Colon (tissue), 2 donors: ENCODE measurements at regions not wholly inside any gene's neighbourhood (a gene's known extent, or its start where the extent isn't known, plus 50 kb on each side); places are given as distances from the start of the nearest gene placed in this dataset.

ENCODE experiments used
- FAIRE-seq: peaks from 2 replicates; lab custom pipeline; 2012; peaks lifted over from hg19 to GRCh38; lab: Jason Lieb, UNC
- donor health status: control.
- donor health status: control.

GRCh38 chr20:10771435-10772140 lies 97.8 kb upstream of the JAG1 start:
- no peak for FAIRE-seq

- no peak for FAIRE-seq
Measured at GRCh38 chr20:10774357-10774943, 100.7 kb upstream of the JAG1 start.

DNA sequence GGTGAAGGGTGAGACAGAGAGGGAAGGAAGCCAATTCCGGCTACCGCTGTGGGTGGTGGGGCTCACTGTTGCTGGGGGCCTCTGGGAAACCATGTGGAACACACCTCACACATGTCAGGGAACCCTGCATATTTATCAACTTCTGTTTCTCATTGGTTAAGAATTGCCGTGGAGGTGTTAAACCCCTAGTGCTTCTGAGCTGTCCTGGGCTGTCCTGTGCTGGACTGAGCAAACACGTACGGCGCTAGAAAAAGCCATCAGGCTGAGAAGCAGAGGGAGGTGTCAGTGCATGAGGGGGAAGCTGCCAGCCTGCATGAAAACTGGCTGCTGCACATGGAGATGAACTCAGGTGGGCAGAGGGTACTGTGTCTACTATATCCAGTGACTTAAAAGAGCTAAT lies 103.9 kb upstream of the JAG1 start:
- FAIRE-seq = no peak

GRCh38 chr20:10779911-10780310 lies 106.1 kb upstream of the JAG1 start:
- FAIRE-seq = no peak

- FAIRE-seq = no peak
Measured at GRCh38 chr20:10780901-10781300, 107.1 kb upstream of the JAG1 start.

GRCh38 chr20:10781526-10781925 lies 107.7 kb upstream of the JAG1 start:
- FAIRE-seq = no peak

DNA sequence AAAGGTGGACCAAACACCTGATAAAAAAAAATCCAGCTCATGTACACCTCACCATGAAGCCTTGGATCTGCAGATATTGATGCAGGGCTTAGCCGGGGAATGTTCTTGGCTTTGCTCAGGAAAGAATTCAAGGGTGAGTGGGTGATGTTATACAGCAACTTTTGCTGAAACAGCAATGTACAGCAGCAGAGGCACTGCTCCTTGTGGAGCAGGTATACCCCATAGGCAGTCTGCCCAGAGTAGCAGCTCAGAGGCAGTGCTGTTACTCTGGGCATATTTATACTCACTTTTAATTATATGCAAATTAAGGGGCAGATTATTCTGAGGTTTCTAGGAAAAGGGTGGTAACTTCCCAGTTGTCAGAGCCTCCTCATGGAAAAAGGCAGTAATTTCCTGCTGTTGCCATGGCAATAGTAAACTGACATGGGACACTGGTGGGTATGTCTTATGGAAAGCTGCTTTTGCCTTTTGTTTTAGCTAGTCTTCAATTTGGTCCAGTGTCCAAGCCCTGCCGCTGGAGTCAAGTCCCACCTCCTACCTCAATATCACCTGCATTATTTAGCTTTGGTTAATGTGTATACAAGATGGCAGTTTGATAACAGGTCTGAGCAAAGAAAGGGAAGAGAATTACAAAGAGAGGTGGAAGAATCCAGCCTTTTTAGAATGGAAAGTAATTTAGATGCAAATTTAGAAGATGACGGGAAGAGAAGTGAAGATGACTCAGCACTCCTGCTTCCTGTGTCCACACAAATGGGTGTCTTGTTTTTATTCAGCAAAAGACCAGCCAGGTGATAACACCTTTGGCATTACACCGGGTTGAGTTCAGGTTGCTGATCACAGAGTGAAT lies 110.1 kb upstream of the JAG1 start:
- no peak for FAIRE-seq

DNA sequence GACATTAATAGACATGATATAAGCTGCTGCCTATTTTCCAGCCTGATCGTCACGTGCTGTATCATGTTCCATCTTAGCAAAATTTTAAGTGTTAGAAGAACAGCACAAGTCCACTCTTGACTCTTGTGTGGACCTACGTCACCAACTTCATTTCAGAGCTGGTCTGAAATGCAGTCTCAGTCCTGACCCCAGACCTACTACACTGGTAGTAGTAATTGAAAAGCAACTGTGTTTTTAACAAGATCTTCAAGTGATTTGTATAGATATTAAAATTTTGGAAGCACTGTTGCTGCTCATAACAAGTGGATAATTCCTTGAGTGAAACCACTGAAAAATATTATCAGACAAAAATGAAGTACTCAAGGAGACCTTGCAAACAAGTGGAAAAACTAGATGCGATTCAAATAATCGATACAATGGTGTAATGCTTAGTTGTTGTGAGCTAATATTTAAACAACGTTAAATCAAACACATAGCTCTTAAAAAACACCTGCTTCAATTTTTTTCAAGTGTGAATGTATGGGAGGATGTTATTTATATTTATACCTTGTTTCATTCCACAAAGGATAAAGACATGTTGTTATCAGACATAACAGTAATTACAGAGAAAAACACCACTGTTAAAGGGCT lies 110.9 kb upstream of the JAG1 start:
- FAIRE-seq = no peak

DNA sequence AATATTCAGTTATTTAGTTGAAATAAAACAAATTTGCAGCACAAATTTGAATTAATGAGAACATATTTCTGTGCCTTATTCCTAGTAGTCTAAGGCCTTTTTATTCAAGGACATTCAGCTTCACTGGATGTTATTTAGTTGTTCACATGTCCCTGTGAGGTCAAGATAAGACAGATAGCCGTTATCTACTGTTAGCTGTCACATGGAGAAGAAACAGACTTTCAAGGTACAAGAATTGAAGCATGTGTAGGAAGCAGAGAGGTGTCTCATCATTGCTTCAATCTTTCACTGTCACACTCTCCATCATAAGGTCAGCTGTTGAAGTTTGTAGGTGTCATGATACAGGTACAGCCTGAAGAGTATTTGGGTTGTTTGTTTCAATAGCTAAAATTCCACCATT lies 112.9 kb upstream of the JAG1 start:
- FAIRE-seq = no peak

GRCh38 chr20:10788055-10788454 lies 114.3 kb upstream of the JAG1 start:
- no peak for FAIRE-seq

DNA sequence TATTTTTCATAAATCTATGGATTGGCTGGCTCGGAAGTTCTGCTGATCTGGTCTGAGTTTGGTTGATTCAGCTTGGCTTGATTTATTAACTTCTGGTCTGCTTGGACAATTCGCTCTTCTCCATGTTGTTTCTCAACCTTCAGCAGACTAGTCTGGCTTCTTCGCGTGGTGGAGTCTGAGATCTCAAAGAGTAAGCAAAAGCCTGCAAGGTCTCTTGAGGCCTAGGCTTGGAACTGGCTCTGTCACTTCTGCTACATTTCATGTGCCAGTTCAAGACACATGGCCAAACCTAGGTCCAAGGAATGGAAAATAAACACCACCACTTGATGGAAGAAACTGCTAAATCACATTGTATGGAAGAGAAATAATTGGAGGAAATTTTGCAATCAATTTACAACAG lies 115.1 kb upstream of the JAG1 start:
- no peak for FAIRE-seq

GRCh38 chr20:10789386-10789785 lies 115.6 kb upstream of the JAG1 start:
- no peak for FAIRE-seq

DNA sequence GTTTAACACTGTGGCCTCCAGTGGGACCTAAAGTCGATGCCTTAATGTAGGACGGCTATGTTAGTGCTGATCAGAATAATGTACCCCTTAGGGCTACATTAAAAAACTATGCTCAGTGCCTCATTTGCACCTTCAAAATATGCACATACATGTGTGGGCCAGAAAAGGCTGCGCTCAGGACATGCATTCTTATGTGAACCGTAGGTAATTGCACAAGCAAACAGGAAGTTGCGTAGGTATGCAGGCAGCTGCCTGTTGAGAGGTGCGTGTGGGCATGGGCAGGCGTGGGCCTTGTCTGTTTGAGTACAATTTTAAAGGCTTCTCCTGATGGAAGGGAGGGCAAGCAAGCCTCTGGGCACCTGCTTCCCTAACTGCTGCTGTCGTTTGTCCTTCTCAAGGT lies 116.2 kb upstream of the JAG1 start:
- no peak for FAIRE-seq

DNA sequence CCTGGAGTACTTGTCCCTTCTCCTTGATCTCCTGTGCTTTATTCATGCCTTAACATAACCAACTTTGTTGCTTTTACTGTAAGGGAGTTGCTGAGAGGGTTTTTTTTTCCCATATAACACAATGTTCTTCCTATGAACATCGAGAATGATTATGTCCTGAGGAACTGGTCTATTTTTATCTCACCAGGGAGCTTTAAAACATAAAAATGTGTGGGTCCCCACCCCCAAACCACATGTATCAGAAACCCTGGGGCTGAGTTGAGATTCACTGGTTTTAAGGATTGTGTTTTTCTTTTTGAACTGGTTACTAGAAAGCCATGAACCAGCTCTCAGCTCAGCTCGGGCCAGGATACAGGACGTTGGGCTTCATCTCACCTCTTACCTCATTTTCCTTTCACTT lies 118.5 kb upstream of the JAG1 start:
- FAIRE-seq = no peak

- no peak for FAIRE-seq
Measured at GRCh38 chr20:10793766-10794165, 120.0 kb upstream of the JAG1 start.

DNA sequence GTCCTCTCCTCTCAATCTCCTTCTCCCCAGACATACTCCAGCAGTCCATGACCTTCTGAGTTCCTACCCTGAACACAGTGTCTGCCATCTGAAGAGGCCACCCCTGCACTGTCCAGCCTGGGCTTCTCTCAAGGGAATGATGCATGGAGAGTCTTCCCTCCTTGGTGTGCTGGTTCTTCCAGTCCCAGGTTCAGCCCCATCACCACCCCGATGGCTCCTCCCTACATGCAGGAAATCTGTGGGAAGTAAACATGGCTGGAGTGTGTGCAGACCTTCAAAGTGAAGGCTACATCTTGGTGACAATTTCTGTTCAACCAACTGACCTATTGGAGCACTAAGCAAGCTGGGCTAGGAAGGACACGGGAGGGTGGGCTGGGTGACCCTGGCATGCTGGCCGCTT lies 121.0 kb upstream of the JAG1 start:
- no peak for FAIRE-seq

DNA sequence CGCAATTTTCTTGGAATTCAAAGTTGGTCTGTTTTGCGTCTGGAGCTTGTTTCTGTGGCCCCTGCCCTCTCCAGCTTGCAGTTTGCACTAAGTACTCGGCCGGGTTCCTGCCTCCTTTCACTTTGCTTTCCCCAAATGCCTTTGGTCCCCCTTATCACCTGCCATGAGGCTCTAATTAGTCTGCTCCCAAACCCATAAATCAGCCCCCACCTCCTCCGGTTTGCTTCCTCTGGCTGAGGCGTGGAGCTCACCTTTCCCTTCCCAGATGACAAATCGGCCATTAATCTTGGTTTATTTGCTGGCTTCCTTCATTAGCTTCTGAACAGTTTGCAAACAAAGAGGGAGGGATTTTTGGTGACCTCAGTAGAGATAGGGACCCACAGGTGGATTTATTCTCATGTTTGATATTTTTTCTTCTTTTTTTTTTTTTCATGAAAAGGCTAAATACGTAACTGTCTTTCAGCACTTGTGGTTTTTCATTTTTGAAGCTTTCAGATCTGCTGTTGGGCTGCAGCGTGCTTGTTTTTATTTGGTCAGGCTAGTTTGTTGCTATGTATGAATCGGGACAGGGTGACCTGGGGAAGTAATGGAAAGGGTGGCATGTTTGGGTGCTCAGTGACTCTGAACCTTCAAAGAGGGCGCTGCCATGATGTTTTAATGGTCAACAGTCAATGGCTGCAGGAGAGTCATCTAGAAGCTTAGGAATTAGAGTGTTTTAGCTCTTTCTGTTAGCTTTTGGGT lies 121.7 kb upstream of the JAG1 start:
- FAIRE-seq = no peak

- no peak for FAIRE-seq
Measured at GRCh38 chr20:10798811-10799210, 125.0 kb upstream of the JAG1 start.

DNA sequence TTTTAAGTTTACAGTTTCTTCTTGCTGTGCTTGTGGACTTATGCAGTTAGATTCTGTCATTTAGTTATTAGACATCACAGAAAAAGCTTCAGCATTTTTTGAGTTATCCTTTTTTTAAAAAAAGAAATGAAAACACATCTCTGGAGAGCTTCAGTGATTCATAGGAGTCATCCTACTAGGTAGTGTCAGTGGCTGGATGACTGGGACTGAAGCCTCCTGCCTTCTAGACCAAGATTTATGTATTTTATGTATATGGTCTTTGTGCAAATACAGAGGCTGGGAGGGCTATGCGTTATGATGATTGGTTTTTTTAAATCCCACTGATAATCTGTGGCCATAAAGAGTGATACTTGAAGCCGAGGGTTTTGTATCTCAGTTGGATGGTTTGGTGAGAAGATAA lies 125.9 kb upstream of the JAG1 start:
- FAIRE-seq = no peak

- FAIRE-seq = no peak
Measured at GRCh38 chr20:10800288-10800687, 126.5 kb upstream of the JAG1 start.

GRCh38 chr20:10802236-10802635 lies 128.4 kb upstream of the JAG1 start:
- no peak for FAIRE-seq

- no peak for FAIRE-seq
Measured at GRCh38 chr20:10805764-10806163, 132.0 kb upstream of the JAG1 start.
